DMS 273 treated with DMSO at 0.1 percent for 48 hours (cell line): ENCODE measurements at regions not wholly inside any gene's neighbourhood (a gene's known extent, or its start where the extent isn't known, plus 50 kb on each side); places are given as distances from the start of the nearest gene placed in this dataset.

Source experiments
- DNase-seq: peaks from one replicate; lab custom pipeline; 2025; lab: John Stamatoyannopoulos, UW

DNA sequence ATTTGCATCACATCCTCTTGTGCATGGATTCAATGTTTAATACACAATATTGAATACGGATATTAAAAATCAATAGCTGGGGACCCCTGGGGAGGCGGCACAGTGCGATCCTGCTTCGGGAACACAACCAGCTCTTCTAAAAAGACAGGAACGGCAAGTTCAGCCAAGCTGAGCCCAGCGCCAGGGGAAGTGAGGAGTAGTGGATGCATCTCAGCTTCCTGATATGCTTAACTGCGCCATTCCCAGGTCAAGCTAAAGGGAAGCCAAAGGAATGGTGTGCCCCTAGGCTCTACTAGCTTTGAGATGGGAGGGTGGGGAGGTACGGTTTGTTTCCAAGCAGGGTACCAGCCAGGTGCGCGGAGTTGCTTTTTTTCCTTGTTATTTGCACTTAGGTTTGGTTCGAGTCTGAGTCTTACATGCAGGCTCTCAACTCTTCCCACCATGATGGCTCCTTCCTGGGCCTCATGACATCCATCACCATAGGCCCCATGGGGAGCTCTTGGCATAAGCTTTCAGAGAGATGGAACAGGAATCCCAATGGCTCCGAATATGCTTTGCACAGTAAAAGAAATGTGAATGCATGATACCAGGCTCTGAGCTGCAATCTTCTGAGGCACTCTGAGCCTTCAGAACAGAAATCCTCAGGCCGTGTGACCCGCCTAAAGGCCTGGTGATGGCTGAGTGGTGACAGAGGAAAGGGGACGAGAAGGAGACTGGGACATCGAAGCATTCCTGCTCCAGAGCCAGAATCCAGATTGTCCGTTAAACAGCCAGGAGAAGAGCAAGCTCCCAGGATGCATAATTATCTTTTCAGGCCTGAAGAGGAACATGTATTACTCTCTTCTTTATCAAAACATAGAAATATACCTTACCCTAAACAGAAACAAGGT lies 51.8 kb upstream of the BCOR start:
- DNase-seq, result no peak

DNA sequence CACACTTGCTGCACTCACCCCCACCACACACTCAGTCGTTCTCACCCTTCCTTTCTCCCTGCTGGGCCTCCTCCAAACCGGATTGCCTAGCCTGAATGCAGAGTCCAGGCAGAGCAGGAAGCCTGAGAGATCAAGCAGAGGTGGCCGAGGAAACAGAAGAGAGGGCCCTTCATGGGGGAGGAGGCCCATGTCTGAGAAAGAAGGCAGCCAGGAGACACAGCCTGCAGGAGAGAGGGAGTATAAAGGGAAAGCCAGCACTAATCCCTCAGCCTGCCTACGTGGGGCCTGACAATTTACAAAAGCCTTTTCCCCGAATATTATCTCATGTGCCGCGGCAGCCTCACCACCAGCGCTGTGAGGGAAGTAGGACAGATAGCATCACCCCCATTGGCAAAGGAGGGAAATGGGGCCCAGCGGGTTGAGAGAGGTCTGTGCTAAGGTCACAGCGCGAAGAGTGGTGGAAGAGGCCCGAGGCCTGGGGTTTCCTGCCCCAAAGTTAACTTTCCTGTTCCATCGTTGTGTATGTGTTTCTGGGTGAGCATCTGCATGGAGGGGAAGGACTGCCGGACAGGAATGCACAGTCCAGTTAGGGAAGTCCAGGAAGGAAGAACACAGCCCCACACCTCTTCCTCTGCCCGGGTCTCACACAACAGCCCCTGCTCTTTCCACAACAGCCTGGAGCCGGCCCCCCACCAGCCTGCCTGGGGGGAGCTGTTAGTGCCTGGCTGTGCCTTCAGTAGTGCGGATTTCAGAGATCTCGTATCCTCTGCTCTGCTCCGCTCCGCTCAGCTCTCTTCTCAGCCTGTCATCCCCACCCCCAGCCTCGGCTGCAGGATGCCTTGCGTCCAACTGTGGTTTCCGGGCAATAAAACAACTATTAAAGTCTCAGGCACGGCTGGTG lies 50.9 kb upstream of the BCOR start:
- DNase-seq, result no peak

DNA sequence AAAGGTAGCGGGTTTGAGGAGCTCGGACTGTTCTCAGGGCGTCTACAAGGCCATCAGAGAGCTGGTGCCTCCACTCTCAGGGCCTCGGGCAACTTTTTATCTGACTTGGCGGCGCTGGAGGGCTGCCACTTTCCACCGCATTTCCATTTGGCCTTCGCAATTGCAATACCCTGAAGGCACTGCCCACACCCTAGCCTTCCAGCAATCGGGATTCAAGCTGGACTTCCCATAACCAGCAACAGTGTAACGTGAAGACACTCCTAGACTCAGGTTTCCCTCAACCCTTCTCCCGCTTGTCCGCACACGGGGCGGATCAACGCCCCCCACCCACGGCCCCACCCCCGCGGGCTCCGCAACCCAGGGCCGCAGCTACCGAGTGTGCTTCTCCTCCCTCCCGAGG lies 50.2 kb upstream of the BCOR start:
- DNase-seq, result no peak
